OCI-LY7 (cell line): ENCODE measurements at regions not wholly inside any gene's neighbourhood (a gene's known extent, or its start where the extent isn't known, plus 50 kb on each side); places are given as distances from the start of the nearest gene placed in this dataset.
"Not testable (repeated sequence)": the region's sequence is repeated elsewhere in the genome, so short reads cannot be mapped to it uniquely, and the experiment has no call there.

Source experiments
- BruUV-seq: library from RNA; stranded (reverse); fragments of 400-500 nt; replicated peaks from 2 replicates; lab custom pipeline; 2021; lab: Mats Ljungman, UMichigan
- CTCF ChIA-PET: fragments of 300-600 bp; sonication (Branson Sonifier 250); formaldehyde crosslinking; loops from one replicate; lab custom pipeline; 2022; ENCODE audit warnings: antibody characterized with exemption; ENCODE audit not compliant: unreplicated experiment; lab: Charles Lee
- POLR2A ChIA-PET: fragments of 300-600 bp; sonication (Branson Sonifier 250); formaldehyde crosslinking; loops from one replicate; lab custom pipeline; 2022; ENCODE audit warnings: antibody characterized with exemption; lab: Charles Lee
- DNase-seq: peaks from one replicate; pipeline ENCODE4 v3.0.0-alpha.2; 2015; ENCODE audit warnings: low spot score
- H2AFZ ChIP-seq: fragments of 200-600 bp; sonication (generic), shearing (Covaris generic); 2 replicates; pipeline ENCODE4 v1.6.1; 2014; ENCODE audit warnings: mild to moderate bottlenecking, antibody characterized with exemption, low read length, moderate library complexity
- H3K27ac ChIP-seq: fragments of 200-600 bp; sonication (generic); 2 replicates; pipeline ENCODE4 v1.5.1; 2014; ENCODE audit warnings: mixed run types, low read depth, mild to moderate bottlenecking, moderate library complexity, low read length, inconsistent platforms; ENCODE audit not compliant: poor library complexity, severe bottlenecking
- H3K36me3 ChIP-seq: fragments of 200-600 bp; sonication (generic); 2 replicates; pipeline ENCODE4 v1.6.1; 2014; ENCODE audit warnings: mild to moderate bottlenecking, antibody characterized with exemption, low read length, moderate library complexity, mixed read lengths; ENCODE audit not compliant: insufficient read depth
- H3K4me1 ChIP-seq: fragments of 200-600 bp; sonication (generic); 2 replicates; pipeline ENCODE4 v1.5.1; 2014; ENCODE audit warnings: mild to moderate bottlenecking, low read length; ENCODE audit not compliant: insufficient read depth, poor library complexity, severe bottlenecking
- H3K4me2 ChIP-seq: fragments of 200-600 bp; sonication (generic); 2 replicates; pipeline ENCODE4 v1.6.1; 2014; ENCODE audit warnings: mild to moderate bottlenecking, low read length
- H3K4me3 ChIP-seq: fragments of 200-600 bp; sonication (generic); 2 replicates; pipeline ENCODE4 v1.5.1; 2014; ENCODE audit warnings: mild to moderate bottlenecking, low read depth, low read length; ENCODE audit not compliant: poor library complexity, severe bottlenecking
- H3K79me2 ChIP-seq: fragments of 200-600 bp; sonication (generic); 2 replicates; pipeline ENCODE4 v1.6.1; 2016; ENCODE audit warnings: low read depth, mild to moderate bottlenecking, low read length, moderate library complexity, mixed read lengths; ENCODE audit not compliant: insufficient read depth
- H3K9me2 ChIP-seq: fragments of 200-600 bp; sonication (generic); 2 replicates; pipeline ENCODE4 v1.6.1; 2016; ENCODE audit warnings: mild to moderate bottlenecking, low read length, mixed read lengths; ENCODE audit not compliant: insufficient read depth
- H3K9me3 ChIP-seq: fragments of 200-600 bp; sonication (generic); 2 replicates; pipeline ENCODE4 v1.6.1; 2014; ENCODE audit warnings: mild to moderate bottlenecking, mixed run types, low read length, mixed read lengths
- H4K20me1 ChIP-seq: fragments of 200-600 bp; sonication (generic); 2 replicates; pipeline ENCODE4 v1.6.1; 2014; ENCODE audit warnings: mild to moderate bottlenecking, antibody characterized with exemption, low read length, moderate library complexity, mixed read lengths; ENCODE audit not compliant: insufficient read depth
- CTCF ChIP-seq: fragments of 200-600 bp; sonication (generic); conservative IDR thresholded peaks from 2 replicates; pipeline ENCODE4 v1.5.1; 2014; ENCODE audit warnings: mild to moderate bottlenecking, antibody characterized with exemption, low read length, moderate library complexity, mixed read lengths
- EZH2phosphoT487 ChIP-seq: fragments of 200-600 bp; sonication (generic); IDR thresholded peaks from 2 replicates; pipeline ENCODE4 v1.6.1; 2018; ENCODE audit warnings: low read depth, borderline replicate concordance, mild to moderate bottlenecking, mixed run types, antibody characterized with exemption, low read length, moderate library complexity, mixed read lengths
- intact Hi-C: fragments of 100-400 bp; cut with micrococcal nuclease; formaldehyde crosslinking; loops from one replicate; pipeline ENCODE4 v1.10.0; 2022; ENCODE audit not compliant: unreplicated experiment

DNA sequence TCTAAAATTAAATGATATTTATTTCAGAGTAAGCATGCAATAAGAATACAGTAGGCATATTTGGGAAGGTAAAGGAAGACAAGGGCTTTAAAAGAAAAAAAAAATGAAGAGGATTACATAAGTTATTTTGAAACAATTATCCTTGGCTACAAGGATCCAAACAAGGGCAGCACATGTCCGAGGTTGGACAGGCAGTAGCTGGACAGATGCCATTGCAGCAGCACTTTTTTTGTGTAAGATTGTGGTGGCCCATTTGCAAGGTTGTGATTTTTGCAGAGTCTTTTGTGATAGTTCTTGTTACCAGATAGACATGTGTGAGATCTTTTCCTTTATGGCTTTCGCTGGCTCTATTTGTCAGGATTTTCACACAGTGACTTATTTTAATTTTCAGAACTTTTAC, 89.4 kb upstream of the COG2 start:
- Histone ChIP-seq H3K4me1 (no peaks in the 10 kb centered on the region), H4K20me1 (no peaks in the 10 kb centered on the region), H3K9me2 (no peaks in the 10 kb centered on the region), H3K36me3 (no peaks in the 10 kb centered on the region), H3K4me3 (no peak overlapping the region), H3K27ac (no peak overlapping the region), H2AFZ (no peak overlapping the region), H3K79me2 (no peaks in the 10 kb centered on the region), H3K4me2 (no peak overlapping the region), H3K9me3 (no peaks in the 10 kb centered on the region)
- intact Hi-C loops: no loop called here
- BruUV-seq: no TSS peak
- ChIA-PET POLR2A (no interaction called here), CTCF (no interaction called here)
- no peak for TF ChIP-seq EZH2phosphoT487
- TF ChIP-seq CTCF: no peak
- DNase-seq: no peak

- H3K4me2 ChIP-seq, BruUV-seq, H4K20me1 ChIP-seq, H3K9me3 ChIP-seq, H2AFZ ChIP-seq, H3K9me2 ChIP-seq, DNase-seq, POLR2A ChIA-PET, intact Hi-C loops, H3K4me3 ChIP-seq, H3K79me2 ChIP-seq, H3K4me1 ChIP-seq, H3K36me3 ChIP-seq, CTCF ChIA-PET, H3K27ac ChIP-seq: not testable (repeated sequence)
These were observed 91.3 kb upstream of the COG2 start for GRCh38 chr1:230550945-230551344.

GRCh38 chr1:230550428-230550827, 91.9 kb upstream of the COG2 start:
- intact Hi-C loops: no loop called here
- H3K9me3 ChIP-seq: no peaks in the 10 kb centered on the region
- TF ChIP-seq CTCF: no peak
- no peak for TF ChIP-seq EZH2phosphoT487
- no peaks in the 10 kb centered on the region for H3K36me3 ChIP-seq
- no peak overlapping the region for H3K4me2 ChIP-seq
- no peaks in the 10 kb centered on the region; the same call in 1 of the 2 replicates for H4K20me1 ChIP-seq
- DNase-seq: no peak
- no TSS peak for BruUV-seq
- ChIA-PET POLR2A (no interaction called here), CTCF (no interaction called here)
- no peaks in the 10 kb centered on the region for H3K79me2 ChIP-seq
- H3K27ac ChIP-seq: no peak overlapping the region
- no peaks in the 10 kb centered on the region for H3K9me2 ChIP-seq
- H2AFZ ChIP-seq: no peak overlapping the region
- H3K4me3 ChIP-seq: no peak overlapping the region
- no peaks in the 10 kb centered on the region for H3K4me1 ChIP-seq
